A673 (cell line): ENCODE measurements at regions not wholly inside any gene's neighbourhood (a gene's known extent, or its start where the extent isn't known, plus 50 kb on each side); places are given as distances from the start of the nearest gene placed in this dataset.

Experiments
- EZH2 ChIP-seq: fragments of 200-600 bp; sonication (generic); IDR thresholded peaks from 2 replicates; pipeline ENCODE4 v1.6.1; 2017; ENCODE audit warnings: borderline replicate concordance, low read depth, mild to moderate bottlenecking, mixed read lengths, antibody characterized with exemption, low read length; ENCODE audit not compliant: poor library complexity, severe bottlenecking
- TF ChIP-seq, protein P1 (sequence below): fragments of 300-800, 200-600 bp; sonication (generic); conservative IDR thresholded peaks from 2 replicates; pipeline ENCODE4 v1.5.1; 2017; ENCODE audit warnings: low read depth, mild to moderate bottlenecking, antibody characterized with exemption, low read length, moderate library complexity, mixed read lengths

DNA sequence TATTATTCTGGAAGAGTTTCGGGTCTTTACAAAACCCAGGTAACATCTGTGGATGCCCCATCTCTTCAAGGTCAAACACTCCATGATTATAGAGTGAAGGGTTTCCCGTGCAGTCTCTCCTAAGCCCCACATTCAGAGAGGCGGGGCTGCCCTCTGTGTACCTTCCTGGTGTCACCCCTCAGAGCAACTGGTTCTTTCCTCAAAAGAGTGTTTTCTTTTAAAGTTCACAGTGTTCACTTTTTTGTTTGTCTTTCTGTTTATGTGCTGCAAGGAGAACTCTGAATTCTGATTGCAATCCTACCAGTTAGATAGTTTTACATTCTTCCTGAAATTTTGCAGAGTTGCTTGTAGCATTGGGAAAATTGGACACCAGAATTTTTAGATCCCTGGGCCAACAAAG lies 190.2 kb downstream of the ADAMTS15 start:
- TF ChIP-seq, protein P1, sequence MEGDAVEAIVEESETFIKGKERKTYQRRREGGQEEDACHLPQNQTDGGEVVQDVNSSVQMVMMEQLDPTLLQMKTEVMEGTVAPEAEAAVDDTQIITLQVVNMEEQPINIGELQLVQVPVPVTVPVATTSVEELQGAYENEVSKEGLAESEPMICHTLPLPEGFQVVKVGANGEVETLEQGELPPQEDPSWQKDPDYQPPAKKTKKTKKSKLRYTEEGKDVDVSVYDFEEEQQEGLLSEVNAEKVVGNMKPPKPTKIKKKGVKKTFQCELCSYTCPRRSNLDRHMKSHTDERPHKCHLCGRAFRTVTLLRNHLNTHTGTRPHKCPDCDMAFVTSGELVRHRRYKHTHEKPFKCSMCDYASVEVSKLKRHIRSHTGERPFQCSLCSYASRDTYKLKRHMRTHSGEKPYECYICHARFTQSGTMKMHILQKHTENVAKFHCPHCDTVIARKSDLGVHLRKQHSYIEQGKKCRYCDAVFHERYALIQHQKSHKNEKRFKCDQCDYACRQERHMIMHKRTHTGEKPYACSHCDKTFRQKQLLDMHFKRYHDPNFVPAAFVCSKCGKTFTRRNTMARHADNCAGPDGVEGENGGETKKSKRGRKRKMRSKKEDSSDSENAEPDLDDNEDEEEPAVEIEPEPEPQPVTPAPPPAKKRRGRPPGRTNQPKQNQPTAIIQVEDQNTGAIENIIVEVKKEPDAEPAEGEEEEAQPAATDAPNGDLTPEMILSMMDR: no peak
- TF ChIP-seq EZH2: no peak
